ENCODE measurements at regions not wholly inside any gene's neighbourhood (a gene's known extent, or its start where the extent isn't known, plus 50 kb on each side); places are given as distances from the start of the nearest gene placed in this dataset.

GRCh38 chr11:45724153-45724552, 58.7 kb upstream of the CHST1 start:
- DNase-seq (ENCODE audit: low read depth in 3 of 3) = no peak

- DNase-seq (ENCODE audit: low read depth in 3 of 3) = no peak
Measured at GRCh38 chr11:45723397-45723796, 58.0 kb upstream of the CHST1 start.

- DNase-seq (ENCODE audit: low read depth in 3 of 3) = no peak
Measured at GRCh38 chr11:45722144-45722543, 56.7 kb upstream of the CHST1 start.

GRCh38 chr11:45717526-45717925, 52.1 kb upstream of the CHST1 start:
- DNase-seq (ENCODE audit: low read depth in 3 of 3) = no peak

GRCh38 chr11:45715418-45715817, 50.0 kb upstream of the CHST1 start:
- no peak for DNase-seq (ENCODE audit: low read depth in 3 of 3)

Data from stimulated activated CD4-positive, alpha-beta T cell treated with anti-CD3 and anti-CD28 coated beads, TNF-alpha, amount 100 ng/mL, for 48 hours (primary cell).